GM12878 (cell line): ENCODE measurements at regions not wholly inside any gene's neighbourhood (a gene's known extent, or its start where the extent isn't known, plus 50 kb on each side); places are given as distances from the start of the nearest gene placed in this dataset.

ENCODE experiments used
- ATAC-seq: fragments of 200-7000 bp; cut with Tn5 transposase; 3 replicates; pipeline ENCODE4 v1.9.1; 2020; ENCODE audit warnings: mild to moderate bottlenecking, moderate library complexity
- BruUV-seq: library from RNA; stranded (reverse); fragments of 400-500 nt; replicated peaks from 2 replicates; lab custom pipeline; 2021; lab: Mats Ljungman, UMichigan
- CTCF ChIA-PET: fragments of 300-600 bp; sonication (Branson Sonifier 250); formaldehyde crosslinking; extraction: SDS; loops from one replicate; lab custom pipeline; 2021; ENCODE audit warnings: inconsistent platforms; lab: Yijun Ruan, JAX
- POLR2A ChIA-PET: fragments of 350-600 bp; formaldehyde crosslinking; extraction: SDS; loops from one replicate; lab custom pipeline; 2021; ENCODE audit warnings: inconsistent platforms; lab: Charles Lee
- RAD21 ChIA-PET: fragments of 300-600 bp; sonication (Branson Sonifier 250); formaldehyde crosslinking; loops from one replicate; lab custom pipeline; 2023; ENCODE audit warnings: antibody characterized with exemption; ENCODE audit not compliant: unreplicated experiment; lab: Charles Lee
- SMC1A ChIA-PET: fragments of 300-600 bp; sonication (Branson Sonifier 250); formaldehyde crosslinking; loops from one replicate; lab custom pipeline; 2023; ENCODE audit not compliant: unreplicated experiment, uncharacterized antibody; lab: Charles Lee
- DNase-seq: peaks from one replicate; pipeline ENCODE4 v3.0.0-alpha.2; 2011; ENCODE audit warnings: low read depth, low spot score
- FAIRE-seq: peaks from 3 replicates; lab custom pipeline; 2011; peaks lifted over from hg19 to GRCh38; lab: Jason Lieb, UNC
- H2AFZ ChIP-seq: 2 replicates; pipeline ENCODE4 v1.6.0; 2011; ENCODE audit warnings: low read depth, low read length, control low read depth; ENCODE audit not compliant: control insufficient read depth
- H3K27ac ChIP-seq: 2 replicates; pipeline ENCODE4 v1.5.1; 2011; ENCODE audit warnings: control low read depth; ENCODE audit not compliant: control insufficient read depth, insufficient read depth
- H3K27me3 ChIP-seq, 2 experiments: replicated peaks in 1 of 2; 2 replicates each; pipeline versions ENCODE4 v1.6.0 to v1.6.1; 2011; ENCODE audit warnings: low read length in 1 of 2; ENCODE audit not compliant: control insufficient read depth in 2 of 2, insufficient read depth in 2 of 2
- H3K36me3 ChIP-seq, 2 experiments: 2 replicates each; pipeline ENCODE4 v1.5.1; 2011; ENCODE audit warnings: low read length in 1 of 2; ENCODE audit not compliant: control insufficient read depth in 2 of 2, insufficient read depth in 2 of 2
- H3K4me1 ChIP-seq: 2 replicates; pipeline ENCODE4 v1.6.1; 2011; ENCODE audit warnings: mild to moderate bottlenecking, low read length, moderate library complexity, mixed read lengths; ENCODE audit not compliant: control insufficient read depth, insufficient read depth
- H3K4me2 ChIP-seq: 2 replicates; pipeline ENCODE4 v1.6.0; 2011; ENCODE audit warnings: control low read depth; ENCODE audit not compliant: control insufficient read depth, insufficient read depth
- H3K4me3 ChIP-seq: fragments of 200-600 bp; sonication (generic); 2 replicates; pipeline ENCODE4 v1.5.1; 2016
- H3K79me2 ChIP-seq: 2 replicates; pipeline ENCODE4 v1.6.0; 2011; ENCODE audit warnings: low read length; ENCODE audit not compliant: control insufficient read depth, insufficient read depth
- H3K9ac ChIP-seq: 2 replicates; pipeline ENCODE4 v1.8.0; 2011; ENCODE audit warnings: low read length, control low read depth, mixed read lengths; ENCODE audit not compliant: control insufficient read depth, insufficient read depth
- H3K9me3 ChIP-seq: replicated peaks from 3 replicates; pipeline ENCODE4 v1.5.1; 2011; ENCODE audit warnings: mild to moderate bottlenecking, low read length; ENCODE audit not compliant: control insufficient read depth, insufficient read depth
- H4K20me1 ChIP-seq: 2 replicates; pipeline ENCODE4 v1.6.0; 2011; ENCODE audit not compliant: control insufficient read depth, insufficient read depth
- CBFB ChIP-seq: IDR thresholded peaks from 2 replicates; pipeline ENCODE4 v1.6.1; 2016; ENCODE audit warnings: antibody characterized with exemption, low read depth
- GATAD2B ChIP-seq: fragments of 450-650 bp; conservative IDR thresholded peaks from 2 replicates; pipeline ENCODE4 v1.6.1; 2017; ENCODE audit warnings: low read depth, mild to moderate bottlenecking, moderate library complexity
- KDM1A ChIP-seq: fragments of 200-600 bp; sonication (generic); IDR thresholded peaks from 2 replicates; pipeline ENCODE4 v1.6.1; 2016; ENCODE audit warnings: borderline replicate concordance
- MYB ChIP-seq: fragments of 150-350 bp; IDR thresholded peaks from 2 replicates; pipeline ENCODE4 v1.6.1; 2014; ENCODE audit warnings: mild to moderate bottlenecking, low read depth, low read length, borderline replicate concordance
- SUPT20H ChIP-seq: IDR thresholded peaks from 2 replicates; pipeline ENCODE4 v1.6.1; 2011; ENCODE audit warnings: low read depth, mild to moderate bottlenecking, low read length, moderate library complexity, borderline replicate concordance; ENCODE audit not compliant: control insufficient read depth
- YBX1 ChIP-seq: fragments of 450-650 bp; IDR thresholded peaks from 2 replicates; pipeline ENCODE4 v1.6.1; 2016; ENCODE audit warnings: antibody characterized with exemption
- ZNF384 ChIP-seq: IDR thresholded peaks from 2 replicates; pipeline ENCODE4 v1.6.1; 2012; ENCODE audit warnings: low read depth, mild to moderate bottlenecking, low read length, improper control_type of control experiment, borderline replicate concordance
- WGBS: methylation state at CpG from one replicate; pipeline ENCODE4 v1.1.6; 2016; ENCODE audit warnings: low lambda C conversion rate; ENCODE audit not compliant: insufficient replicate concordance, insufficient coverage; ENCODE audit errors: missing lambda C conversion rate; 5-methylcytosine and 5-hydroxymethylcytosine counted together
- in situ Hi-C: fragments of 300-500 bp; cut with MboI; formaldehyde crosslinking; loops from 9 replicates; pipeline ENCODE4 v1.14.3; 2018; ENCODE audit warnings: mixed read lengths
- intact Hi-C: fragments of 100-400 bp; cut with micrococcal nuclease; formaldehyde crosslinking; loops from one replicate; pipeline ENCODE4 v1.14.2; 2022; ENCODE audit not compliant: unreplicated experiment
- TF ChIP-seq, protein P1 (sequence below): IDR thresholded peaks from 2 replicates; pipeline ENCODE4 v1.6.1; 2011; ENCODE audit warnings: mild to moderate bottlenecking, low read depth, low read length, moderate library complexity; ENCODE audit not compliant: insufficient replicate concordance
- TF ChIP-seq, protein P2 (sequence below): IDR thresholded peaks from 2 replicates; pipeline ENCODE4 v1.6.1; 2012; ENCODE audit warnings: mild to moderate bottlenecking, low read depth, low read length
- TF ChIP-seq, protein P3 (sequence below): fragments of 450-650 bp; IDR thresholded peaks from 2 replicates; pipeline ENCODE4 v1.6.1; 2017; ENCODE audit warnings: mild to moderate bottlenecking

DNA sequence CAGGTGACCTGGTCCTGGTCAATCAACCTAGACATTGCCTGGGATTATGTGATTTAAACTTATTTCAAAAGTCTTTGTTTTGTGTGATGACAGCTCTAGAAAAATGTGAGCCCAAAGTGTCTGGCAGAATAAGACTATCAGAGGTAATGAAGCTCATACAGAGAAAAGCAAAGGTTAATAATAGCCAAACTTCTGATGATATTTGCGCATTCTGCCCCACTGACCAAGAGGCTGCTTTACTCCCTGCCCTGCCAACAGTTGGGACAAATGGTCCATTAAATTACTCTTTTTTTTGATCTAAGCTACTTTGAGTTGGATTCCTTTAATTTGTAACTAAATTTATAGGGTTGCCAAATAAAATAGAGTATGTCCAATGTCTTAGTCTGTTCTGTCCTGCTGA lies 911.2 kb downstream of the MCTP2 start (continued):
- TF ChIP-seq, protein P1, sequence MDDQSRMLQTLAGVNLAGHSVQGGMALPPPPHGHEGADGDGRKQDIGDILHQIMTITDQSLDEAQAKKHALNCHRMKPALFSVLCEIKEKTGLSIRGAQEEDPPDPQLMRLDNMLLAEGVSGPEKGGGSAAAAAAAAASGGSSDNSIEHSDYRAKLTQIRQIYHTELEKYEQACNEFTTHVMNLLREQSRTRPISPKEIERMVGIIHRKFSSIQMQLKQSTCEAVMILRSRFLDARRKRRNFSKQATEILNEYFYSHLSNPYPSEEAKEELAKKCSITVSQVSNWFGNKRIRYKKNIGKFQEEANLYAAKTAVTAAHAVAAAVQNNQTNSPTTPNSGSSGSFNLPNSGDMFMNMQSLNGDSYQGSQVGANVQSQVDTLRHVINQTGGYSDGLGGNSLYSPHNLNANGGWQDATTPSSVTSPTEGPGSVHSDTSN, result no peak

DNA sequence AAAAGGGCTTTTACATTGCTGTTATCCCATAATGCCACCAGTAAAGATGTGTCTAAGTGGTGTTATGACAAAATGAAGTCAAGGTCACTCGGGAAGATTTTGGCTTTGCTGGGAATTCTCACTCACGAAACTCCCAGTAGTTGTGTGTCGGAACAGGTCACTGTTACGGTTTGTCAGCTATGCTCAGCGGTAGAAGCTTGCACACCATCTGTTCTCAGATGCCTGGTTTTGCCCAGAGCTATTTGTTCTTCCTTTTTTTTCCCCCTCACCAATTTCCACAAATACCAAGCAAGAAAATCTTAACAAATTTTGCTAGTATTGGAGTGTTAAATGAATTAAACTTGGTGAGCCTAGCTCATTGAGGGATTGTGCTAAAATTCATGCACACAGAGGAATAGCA lies 915.1 kb downstream of the MCTP2 start:
- H3K9ac ChIP-seq, result no peak overlapping the region
- ChIA-PET POLR2A (interaction anchor here (0.6 kb wide), 1 partner anchor 99 kb away, joined by 4 read pairs; no protein-coding TSS in a partner anchor), SMC1A (interaction anchor here (1.9 kb wide), 1 partner anchor 19 kb away, joined by 6 read pairs; no protein-coding TSS in a partner anchor), RAD21 (no interaction called here), CTCF (no interaction called here)
- intact Hi-C loops (no loop called here), in situ Hi-C loops (no loop called here)
- no peaks in the 10 kb centered on the region for H3K9me3 ChIP-seq
- no peak overlapping the region for H2AFZ ChIP-seq
- H3K4me1 ChIP-seq, result no peaks in the 10 kb centered on the region
- DNase-seq (no peak), ATAC-seq (no peak), FAIRE-seq (no peak)
- H3K4me3 ChIP-seq, result no peak overlapping the region
- no TSS peak for BruUV-seq
- no peak for TF ChIP-seq SUPT20H
- no peak for TF ChIP-seq MYB
- TF ChIP-seq ZNF384, result no peak
- TF ChIP-seq GATAD2B, result no peak
- TF ChIP-seq, protein P2, sequence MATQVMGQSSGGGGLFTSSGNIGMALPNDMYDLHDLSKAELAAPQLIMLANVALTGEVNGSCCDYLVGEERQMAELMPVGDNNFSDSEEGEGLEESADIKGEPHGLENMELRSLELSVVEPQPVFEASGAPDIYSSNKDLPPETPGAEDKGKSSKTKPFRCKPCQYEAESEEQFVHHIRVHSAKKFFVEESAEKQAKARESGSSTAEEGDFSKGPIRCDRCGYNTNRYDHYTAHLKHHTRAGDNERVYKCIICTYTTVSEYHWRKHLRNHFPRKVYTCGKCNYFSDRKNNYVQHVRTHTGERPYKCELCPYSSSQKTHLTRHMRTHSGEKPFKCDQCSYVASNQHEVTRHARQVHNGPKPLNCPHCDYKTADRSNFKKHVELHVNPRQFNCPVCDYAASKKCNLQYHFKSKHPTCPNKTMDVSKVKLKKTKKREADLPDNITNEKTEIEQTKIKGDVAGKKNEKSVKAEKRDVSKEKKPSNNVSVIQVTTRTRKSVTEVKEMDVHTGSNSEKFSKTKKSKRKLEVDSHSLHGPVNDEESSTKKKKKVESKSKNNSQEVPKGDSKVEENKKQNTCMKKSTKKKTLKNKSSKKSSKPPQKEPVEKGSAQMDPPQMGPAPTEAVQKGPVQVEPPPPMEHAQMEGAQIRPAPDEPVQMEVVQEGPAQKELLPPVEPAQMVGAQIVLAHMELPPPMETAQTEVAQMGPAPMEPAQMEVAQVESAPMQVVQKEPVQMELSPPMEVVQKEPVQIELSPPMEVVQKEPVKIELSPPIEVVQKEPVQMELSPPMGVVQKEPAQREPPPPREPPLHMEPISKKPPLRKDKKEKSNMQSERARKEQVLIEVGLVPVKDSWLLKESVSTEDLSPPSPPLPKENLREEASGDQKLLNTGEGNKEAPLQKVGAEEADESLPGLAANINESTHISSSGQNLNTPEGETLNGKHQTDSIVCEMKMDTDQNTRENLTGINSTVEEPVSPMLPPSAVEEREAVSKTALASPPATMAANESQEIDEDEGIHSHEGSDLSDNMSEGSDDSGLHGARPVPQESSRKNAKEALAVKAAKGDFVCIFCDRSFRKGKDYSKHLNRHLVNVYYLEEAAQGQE, result no peak
- no peak for TF ChIP-seq CBFB
- TF ChIP-seq KDM1A, result no peak
- TF ChIP-seq YBX1, result no peak
- TF ChIP-seq, protein P3, sequence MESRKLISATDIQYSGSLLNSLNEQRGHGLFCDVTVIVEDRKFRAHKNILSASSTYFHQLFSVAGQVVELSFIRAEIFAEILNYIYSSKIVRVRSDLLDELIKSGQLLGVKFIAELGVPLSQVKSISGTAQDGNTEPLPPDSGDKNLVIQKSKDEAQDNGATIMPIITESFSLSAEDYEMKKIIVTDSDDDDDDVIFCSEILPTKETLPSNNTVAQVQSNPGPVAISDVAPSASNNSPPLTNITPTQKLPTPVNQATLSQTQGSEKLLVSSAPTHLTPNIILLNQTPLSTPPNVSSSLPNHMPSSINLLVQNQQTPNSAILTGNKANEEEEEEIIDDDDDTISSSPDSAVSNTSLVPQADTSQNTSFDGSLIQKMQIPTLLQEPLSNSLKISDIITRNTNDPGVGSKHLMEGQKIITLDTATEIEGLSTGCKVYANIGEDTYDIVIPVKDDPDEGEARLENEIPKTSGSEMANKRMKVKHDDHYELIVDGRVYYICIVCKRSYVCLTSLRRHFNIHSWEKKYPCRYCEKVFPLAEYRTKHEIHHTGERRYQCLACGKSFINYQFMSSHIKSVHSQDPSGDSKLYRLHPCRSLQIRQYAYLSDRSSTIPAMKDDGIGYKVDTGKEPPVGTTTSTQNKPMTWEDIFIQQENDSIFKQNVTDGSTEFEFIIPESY, result no peak
- no peaks in the 10 kb centered on the region for H3K27me3 ChIP-seq
- H3K4me2 ChIP-seq, result no peak overlapping the region
- 11% methylated on average over 5 of the region's 5 CpGs for WGBS
- H4K20me1 ChIP-seq, result no peaks in the 10 kb centered on the region
- H3K79me2 ChIP-seq, result no peaks in the 10 kb centered on the region
- no peak overlapping the region for H3K27ac ChIP-seq
- no peaks in the 10 kb centered on the region for H3K36me3 ChIP-seq
